Eye (tissue), 1 donor: ENCODE measurements at regions not wholly inside any gene's neighbourhood (a gene's known extent, or its start where the extent isn't known, plus 50 kb on each side); places are given as distances from the start of the nearest gene placed in this dataset.

Source experiments
- DNase-seq: peaks from one replicate; pipeline ENCODE4 v3.0.0-alpha.2; 2015

DNA sequence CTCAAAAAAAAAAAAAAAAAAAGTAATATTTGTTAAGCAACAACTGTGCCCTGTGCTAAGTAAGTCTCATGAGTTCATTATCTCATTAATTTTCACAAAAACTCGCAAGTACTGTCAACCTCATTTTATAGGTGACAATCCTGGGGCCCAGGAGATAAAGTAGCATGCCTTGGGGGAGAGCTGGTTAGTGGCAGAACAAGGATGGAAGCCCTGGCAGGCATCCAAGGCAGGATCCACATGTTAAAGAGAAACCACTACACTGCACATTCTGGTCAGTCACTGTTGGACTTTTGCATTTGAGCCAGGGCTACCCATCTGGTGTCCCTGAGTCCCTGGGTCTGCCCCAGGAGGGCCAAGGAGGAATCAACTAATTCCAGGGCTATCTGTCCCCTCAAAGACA is 54.6 kb downstream of the ZFP36L2 start:
- peak; percentile 36 for DNase-seq

DNA sequence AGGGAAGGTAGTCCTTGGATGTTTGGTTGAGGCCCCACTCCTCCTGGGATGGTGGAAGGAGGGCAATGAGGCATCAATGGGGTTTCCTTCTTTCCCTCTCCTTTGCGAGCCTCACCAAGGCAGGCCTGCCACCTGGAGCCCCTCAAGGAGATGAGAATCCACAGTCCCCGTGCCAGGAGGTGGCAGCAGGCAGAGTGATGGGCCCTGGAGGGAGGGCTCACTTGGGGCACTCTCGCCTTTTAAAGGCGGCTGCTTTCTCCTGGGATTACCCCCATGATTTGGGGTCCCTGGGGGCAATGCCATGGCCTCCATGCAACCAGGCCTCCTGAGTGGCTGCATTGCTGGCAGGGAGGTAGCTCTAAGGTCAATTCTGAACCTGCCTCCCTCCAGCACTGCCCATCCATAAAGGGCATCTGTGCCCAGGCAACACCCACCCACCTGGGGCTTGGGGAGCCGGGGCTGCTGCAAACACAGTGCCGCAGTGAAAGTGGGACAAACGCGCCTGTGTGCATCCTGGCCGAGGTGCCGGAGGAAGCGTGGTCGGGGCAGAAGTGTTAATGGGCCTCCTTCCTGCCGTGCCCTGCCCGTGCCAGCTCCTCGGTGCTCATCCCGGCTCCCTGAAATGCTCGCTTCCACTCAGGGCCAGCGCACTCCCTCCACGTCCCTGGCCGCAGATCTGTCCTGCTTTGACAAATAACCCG is 55.9 kb downstream of the ZFP36L2 start:
- DNase-seq: no peak

DNA sequence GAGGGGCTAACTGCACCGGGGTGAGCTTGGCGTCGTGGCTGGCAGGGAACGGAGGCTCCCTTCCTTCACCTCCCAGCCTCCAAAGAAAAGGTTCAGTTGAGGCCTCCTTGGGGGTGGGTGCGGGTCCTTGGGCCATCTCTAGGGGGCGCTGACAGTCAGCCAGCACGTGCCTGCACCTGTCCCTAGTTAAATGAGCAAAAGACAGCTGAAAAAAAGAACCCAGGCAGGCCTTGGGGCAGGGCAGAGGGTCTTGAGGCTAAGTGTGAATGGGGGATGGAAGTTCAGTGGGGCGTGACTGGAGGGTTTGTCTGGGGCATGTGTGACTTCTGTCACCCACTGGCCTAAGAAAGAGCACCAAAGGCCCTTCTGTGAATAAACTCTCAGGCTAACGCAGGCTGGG is 56.4 kb downstream of the ZFP36L2 start:
- DNase-seq: peak; percentile 38

DNA sequence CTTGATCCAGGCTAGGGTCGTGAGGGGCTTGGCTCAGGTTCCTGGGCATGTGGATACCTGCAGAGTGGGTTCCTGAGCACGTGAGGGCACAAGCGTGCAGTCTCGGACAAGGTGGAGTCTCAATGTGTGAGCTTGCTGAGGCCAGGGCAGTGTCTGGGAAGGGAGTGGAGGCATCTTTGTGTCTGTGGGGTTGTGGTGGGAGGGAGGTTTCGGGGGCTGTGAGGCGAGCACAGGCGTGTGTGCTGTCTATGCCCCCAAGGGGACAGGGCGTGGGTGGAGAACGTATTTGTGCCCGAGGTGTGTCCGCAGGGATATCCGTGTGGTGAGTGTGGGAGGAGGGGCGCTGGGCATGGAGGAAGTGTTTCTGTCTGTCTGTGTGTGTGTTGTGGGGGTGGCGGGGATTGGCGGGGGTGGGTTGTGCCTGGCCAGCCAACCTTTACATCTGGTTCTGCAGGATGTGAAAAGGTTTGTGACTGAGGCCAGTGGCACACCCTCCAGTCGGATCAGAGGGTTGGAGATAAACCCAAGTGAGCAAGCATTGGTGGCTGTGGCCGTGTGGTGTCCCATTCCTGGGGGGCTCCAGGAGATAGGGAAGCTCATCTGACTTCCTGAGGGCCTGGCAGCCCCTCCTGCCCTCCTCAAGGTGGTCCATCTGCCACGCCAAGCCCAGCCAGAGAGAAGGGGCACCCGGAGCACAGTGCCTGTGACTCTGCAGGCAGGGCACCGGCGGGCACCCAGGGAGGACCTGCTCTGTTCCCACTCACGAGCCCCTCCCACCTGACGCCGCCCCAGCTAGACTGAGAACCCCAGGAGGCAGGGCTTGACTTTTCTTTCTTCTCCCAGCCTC is 57.1 kb downstream of the ZFP36L2 start:
- no peak for DNase-seq

DNA sequence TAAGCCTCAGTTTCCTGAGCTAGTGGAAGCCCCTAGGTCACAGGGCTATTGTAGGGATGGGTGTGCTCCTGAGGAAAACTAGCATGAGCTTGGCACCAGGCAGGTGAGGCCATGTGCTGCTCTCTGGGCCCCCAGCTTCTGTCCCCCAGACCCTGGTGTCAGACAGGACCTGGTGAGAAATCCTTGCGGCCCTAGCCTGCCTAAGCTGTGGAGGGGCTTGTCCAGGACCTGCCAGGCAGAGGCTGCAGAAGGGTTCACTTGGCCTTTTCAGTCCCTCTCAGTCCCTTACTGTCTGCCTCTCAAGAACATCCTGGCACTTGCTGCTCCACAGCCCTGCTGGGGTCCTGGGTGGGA is 58.4 kb downstream of the ZFP36L2 start:
- DNase-seq: no peak

GRCh38 chr2:43165378-43166069 is 60.9 kb downstream of the ZFP36L2 start:
- no peak for DNase-seq

DNA sequence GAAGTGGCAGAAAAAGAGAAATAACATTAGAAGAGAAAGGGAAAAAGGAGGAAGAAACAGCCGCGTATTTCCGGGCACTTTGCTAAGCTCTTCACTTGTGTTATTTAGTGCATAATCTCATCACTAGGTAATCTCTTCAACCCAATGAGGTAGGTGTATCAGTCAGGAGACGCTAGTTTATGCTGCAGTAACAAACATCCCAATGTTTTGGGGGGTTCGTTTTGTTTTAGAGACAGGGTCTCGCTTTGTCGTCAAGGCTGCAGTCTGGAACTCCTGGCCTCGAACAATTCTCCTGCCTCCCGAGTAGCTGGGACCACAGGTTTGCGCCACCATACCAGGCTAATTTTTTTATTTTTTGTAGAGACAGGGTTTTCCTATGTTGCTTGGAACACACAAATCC is 61.7 kb downstream of the ZFP36L2 start:
- DNase-seq: no peak

DNA sequence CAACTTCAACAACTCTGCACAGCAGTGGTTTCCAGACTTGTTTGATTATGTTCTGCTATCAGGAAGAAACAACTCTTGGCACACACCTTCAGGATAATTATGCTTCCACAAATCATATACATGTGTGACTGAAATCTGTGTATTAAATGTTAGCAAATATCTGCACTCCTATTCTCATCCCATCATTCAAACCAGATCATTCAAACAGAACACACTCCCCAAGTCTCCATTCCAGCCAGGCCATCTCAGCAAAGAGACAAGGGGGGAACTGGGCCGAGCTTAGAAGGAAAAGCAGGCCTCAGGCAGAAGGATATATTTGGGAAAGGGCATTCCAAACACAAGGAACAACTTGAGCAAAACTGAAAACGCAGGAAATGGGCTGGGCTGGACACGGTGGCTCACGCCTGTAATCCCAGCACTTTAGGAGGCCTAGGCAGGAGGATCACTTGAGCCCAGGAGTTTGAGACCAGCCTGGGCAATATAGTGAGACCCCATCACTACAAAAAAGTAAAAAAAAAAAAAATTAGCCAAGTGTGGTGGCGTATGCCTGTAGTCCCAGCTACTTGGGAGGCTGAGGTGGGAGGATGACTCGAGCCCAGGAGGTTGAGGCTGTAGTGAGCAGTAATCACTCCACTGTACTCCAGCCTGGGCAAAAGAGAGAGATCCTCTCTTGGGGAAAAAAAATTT is 62.7 kb downstream of the ZFP36L2 start:
- no peak for DNase-seq

DNA sequence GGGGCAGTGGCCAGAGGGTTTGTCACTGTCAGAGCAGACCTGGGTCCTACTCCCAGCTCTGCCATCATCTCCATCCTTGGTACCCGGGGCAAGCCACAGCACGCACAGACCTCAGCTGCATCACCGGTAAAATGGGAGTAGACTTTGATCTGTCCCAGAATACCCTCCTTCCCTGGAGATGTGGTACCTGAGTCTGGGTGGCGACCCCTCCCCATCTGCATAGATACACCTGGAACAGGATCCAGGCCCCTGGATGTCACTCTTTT is 64.0 kb downstream of the ZFP36L2 start:
- DNase-seq: no peak

DNA sequence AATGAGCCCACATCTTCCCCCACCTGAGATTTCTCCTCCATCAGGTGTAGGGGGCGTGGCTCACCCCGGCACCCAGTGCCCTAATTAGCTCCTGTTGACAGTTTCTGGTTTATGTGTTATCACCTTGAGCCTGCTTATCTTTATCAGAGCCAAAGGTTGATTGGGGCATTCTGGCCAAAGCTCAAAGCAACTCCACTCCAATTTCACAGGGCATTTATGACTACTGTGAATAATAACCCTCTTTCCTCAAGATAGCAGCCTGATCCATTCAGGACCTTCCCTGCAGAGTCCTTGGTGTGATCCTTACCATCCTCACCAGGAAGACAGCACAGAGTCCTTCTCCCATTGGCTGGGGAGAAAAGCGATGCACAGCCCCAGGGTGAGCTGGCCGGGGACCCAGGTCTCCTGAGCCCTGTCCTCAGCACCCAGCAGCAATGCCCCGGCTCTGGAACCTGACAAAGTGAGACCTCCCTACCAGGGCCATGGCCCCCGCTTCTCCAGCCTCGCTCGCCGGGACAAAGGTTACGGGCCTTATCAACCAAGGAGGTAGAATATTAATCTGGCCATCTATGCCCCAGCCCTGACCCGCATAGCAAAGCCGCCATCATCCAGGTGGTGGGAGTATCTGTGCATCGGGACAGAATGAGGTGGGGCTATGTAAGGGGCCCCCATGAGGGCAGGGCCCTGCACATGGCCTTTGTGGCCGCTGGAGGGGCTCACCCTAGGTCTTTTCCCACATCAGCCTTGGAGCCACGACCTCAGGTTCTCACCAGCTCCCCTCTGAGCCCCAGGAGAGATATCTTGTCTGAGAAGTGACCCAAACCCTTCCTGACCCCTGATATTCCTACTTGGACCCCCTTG is 64.5 kb downstream of the ZFP36L2 start:
- no peak for DNase-seq

DNA sequence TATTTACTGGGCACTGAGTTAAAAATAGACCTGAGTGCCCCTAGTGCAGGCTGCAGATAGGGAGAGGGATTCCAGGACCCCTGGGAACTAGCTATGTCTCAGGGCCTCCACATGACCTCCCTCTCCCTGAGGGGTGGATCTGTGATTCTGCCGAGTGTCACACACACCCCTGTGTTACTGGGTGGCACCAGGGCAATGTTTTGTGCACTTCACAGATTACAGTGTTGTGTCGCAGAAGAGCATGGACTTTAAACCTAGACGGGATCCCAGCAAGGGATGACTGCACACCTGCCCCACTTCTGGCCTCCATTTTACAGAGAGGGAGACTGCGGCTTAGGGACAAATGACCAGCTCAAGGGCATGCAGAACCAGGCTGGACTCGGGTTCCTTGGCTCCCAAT is 65.6 kb downstream of the ZFP36L2 start:
- DNase-seq: no peak

DNA sequence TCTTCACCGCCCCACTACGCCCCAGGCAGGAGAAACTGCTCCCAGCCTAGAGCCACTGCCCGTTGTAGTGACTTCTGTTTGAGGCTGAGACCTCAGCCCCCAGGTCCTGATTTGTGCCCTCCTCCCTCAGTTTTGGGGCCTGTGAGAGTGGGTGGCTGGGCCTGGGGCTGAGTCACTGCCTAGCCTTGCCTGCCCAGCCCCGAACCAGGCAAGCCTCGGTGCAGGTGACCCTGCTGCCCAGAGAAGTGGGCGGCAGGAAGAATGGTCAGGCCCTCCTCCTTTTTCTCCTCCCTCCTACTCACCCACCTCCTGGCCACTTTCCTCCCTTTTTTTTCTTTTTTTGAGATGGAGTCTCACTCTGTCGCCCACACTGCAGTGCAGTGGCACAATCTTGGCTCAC is 66.6 kb downstream of the ZFP36L2 start:
- no peak for DNase-seq

DNA sequence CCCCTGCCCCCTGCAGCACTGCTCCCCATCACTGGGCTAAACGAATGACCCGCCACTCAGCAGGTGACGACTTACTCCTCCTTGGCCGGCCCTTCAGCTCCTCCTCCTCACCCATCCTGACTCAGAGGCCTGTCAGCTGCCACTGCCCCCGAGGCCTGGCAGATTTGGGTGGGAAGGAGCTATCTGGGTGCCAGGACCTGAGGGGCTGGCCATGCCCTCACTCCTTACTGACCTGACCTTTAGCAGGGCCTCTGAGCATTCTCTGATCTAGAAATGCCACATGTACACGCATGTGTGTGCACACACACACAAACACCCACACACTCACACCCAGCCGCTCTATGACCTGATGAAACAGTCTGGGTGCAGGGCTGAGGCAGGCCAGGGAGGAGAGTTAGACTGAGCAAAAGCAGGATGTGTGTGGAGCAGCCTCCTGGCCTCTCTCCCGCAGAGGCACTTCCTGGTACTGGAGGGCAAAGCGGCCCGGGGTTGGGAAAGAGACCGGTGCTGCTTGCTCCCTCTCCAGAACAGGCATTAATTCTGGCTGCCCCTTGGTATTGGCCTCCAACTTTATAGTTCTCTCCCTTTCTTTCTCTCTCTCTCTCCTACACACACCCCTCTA is 68.0 kb downstream of the ZFP36L2 start:
- DNase-seq: peak; percentile 35

- DNase-seq: no peak
These were observed 68.7 kb downstream of the ZFP36L2 start for GRCh38 chr2:43157506-43158246.

DNA sequence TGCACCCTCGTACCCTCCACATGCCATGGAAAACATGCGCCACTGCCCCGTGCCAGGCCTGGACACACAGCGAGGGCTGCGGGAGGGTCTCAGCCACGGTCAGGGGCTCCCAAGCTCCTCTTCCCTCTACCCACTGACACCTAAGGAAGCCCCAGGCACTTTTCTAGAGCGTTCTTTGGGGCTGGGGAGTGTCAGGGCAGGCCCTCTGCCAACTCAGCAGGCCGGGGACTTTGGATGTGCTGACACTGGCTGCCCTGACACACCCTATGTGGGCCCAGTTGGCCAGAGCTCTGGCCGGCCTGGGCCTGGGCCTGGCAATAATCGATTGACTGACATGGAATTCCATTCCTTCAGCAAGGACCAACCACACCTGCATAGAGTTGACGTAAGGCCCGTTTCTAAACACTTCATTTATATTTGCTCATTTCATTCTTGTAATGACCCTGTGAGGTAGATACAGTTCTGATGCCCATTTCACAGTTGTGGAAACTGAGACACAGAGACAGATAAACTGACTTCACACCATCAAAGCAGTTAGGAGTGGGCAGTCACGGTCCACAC is 70.5 kb downstream of the ZFP36L2 start:
- DNase-seq: no peak

- no peak for DNase-seq
These were observed 71.7 kb downstream of the ZFP36L2 start for GRCh38 chr2:43154685-43155084.

DNA sequence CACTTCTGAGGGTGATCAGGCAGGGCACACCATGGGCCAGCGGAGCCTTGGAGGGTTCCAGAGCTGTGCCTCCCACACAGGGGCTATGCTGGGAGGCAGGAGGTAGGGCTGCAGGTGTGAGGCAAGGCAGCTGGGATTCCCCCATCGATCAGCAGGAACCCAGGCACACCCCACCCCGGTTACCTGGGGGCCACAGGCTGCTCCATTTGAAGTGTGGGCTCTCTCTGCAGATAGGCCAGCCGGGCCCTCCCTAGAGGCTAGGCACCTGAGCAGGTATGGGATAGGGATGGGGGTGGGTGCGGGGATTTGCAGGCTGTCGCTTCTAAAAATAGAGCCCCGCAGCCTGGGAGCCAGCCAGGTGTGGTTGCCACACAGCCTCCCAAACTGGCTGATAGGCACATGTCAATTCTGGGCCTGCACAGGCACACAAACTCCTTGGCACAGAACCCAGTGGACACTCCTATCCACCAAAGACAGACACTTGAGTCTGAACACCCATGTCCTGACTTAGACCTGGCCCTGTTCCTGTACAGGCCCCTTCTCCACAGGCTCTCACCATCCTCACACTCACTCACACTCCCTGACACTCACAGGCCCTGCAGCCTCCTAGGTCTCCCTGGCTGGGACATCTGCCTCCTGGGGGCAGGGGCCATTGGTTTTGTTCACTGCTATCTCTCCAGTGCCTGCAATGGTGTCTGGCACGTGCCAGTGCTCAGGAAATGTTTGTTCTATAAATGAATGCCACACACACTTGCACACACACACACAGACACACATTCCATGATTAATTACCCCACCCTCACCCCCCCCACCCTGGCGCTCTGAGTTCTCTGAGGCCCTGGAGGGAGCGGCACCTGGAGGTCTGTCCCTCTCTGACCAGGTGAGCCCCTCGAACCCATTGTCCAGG is 73.4 kb downstream of the ZFP36L2 start:
- DNase-seq: no peak

DNA sequence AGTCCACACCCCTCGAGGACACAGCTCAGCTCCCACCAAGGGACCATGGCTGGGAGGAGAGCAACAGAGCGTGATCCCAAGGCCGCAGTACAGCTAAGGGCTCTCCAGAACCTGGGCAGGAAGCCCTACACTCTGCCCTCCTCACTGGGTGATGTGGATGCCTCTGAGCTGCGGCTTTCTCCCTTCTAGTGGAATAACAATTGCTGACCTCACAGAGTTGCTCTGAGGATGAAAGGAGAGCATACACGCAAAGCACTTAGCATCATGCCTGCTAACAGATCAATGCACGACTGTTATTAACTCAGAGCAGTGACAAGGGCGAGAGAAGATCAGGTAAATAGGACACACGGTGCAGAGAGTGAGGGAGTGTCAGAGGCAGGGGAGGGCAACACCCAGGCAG is 74.2 kb downstream of the ZFP36L2 start:
- peak; percentile 52 for DNase-seq

DNA sequence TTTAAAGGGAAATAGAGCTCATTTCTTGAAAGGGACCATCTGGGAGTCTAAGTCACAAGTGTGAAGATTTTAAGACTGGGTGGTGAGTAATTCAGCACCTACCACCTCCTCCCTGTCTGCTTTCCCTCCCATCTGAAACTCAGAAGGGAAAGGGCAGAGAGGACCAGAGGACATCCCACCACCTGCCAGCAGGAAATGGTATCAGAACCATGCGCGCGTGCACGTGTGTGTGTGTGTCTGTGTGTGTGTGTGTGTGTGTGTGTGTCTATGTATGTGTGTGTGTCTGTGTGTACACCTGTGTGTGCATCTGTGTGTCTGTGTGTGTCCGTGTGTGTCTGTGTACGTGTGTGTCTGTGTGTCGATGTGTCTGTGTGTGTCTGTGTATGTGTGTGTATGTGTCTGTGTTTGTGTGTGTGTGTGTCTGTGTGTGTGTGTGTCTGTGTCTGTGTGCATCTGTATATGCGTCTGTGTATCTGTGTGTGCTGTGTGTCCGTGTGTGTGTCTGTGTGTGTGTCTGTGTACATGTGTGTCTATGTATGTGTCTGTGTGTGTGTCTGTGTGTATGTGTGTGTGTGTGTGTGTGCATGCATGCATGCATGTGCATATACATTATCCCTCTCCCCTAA is 76.8 kb downstream of the ZFP36L2 start:
- DNase-seq: no peak
